ENCODE measurements at regions not wholly inside any gene's neighbourhood (a gene's known extent, or its start where the extent isn't known, plus 50 kb on each side); places are given as distances from the start of the nearest gene placed in this dataset.

- 0 out of 4 replicates have a peak, but pooled peaks cover 0 to 4% of the 10 kb centered on the region in 2 experiments for H3K4me1 Mint-ChIP-seq
- Histone ChIP-seq H3K27me3 (ENCODE audit: insufficient read depth, low read length) (no peaks in the 10 kb centered on the region), H3T11ph (ENCODE audit: low read length) (no peak overlapping the region), H4K20me1 (ENCODE audit: control insufficient read depth, insufficient read depth, insufficient read length) (no peaks in the 10 kb centered on the region), H3K14ac (ENCODE audit: insufficient read depth, low read length) (no peak overlapping the region), H3K9ac (ENCODE audit: extremely low read depth, insufficient read length, low read length) (no peak overlapping the region), H3K27ac (ENCODE audit: insufficient read length, low read depth, low read length) (no peak overlapping the region), H3K4ac (ENCODE audit: low read depth, low read length) (no peak overlapping the region), H3K23me2 (ENCODE audit: insufficient read length, low read depth, low read length, poor library complexity, severe bottlenecking) (no peaks in the 10 kb centered on the region), H2BK12ac (ENCODE audit: insufficient read length, low read depth, low read length) (no peak overlapping the region), H4K5ac (ENCODE audit: insufficient read length, low read depth, low read length) (no peak overlapping the region), H3K9me3 (ENCODE audit: control insufficient read depth, low read depth, low read length) (no peaks in the 10 kb centered on the region), H2BK5ac (ENCODE audit: insufficient read length, low read length) (no peak overlapping the region), H3K4me1 (ENCODE audit: insufficient read depth, low read length) (no peaks in the 10 kb centered on the region), H3K79me1 (ENCODE audit: insufficient read depth, low read depth, low read length, poor library complexity, severe bottlenecking) (no peaks in the 10 kb centered on the region), H4K91ac (ENCODE audit: insufficient read length, low read depth, low read length) (no peak overlapping the region), H2BK120ac (ENCODE audit: low read depth, low read length, poor library complexity, severe bottlenecking) (no peak overlapping the region), H2BK20ac (ENCODE audit: low read depth, low read length, poor library complexity, severe bottlenecking) (no peak overlapping the region), H3K4me2 (ENCODE audit: insufficient read depth, insufficient read length, low read length) (no peak overlapping the region), H3K18ac (ENCODE audit: insufficient read length, low read depth, low read length) (no peak overlapping the region), H3K79me2 (ENCODE audit: insufficient read depth, low read length) (no peaks in the 10 kb centered on the region), H2AFZ (ENCODE audit: low read length) (no peak overlapping the region), H2BK15ac (ENCODE audit: low read depth, low read length) (no peak overlapping the region), H3K23ac (ENCODE audit: insufficient read length, low read depth, low read length) (no peak overlapping the region), H4K8ac (replicated peaks; ENCODE audit: insufficient read length, low read depth, low read length) (no peak overlapping the region), H3K56ac (ENCODE audit: insufficient read length, low read depth, low read length) (no peak overlapping the region), H2AK5ac (ENCODE audit: insufficient read length, low read length) (no peak overlapping the region)
- peaks cover 2% of the 10 kb centered on the region; the same call in 1 of the 2 replicates for H3K27me3 Mint-ChIP-seq (ENCODE audit: low read depth)
- peaks cover 5 to 9% (median 8%) of the 10 kb centered on the region in 3 experiments; a peak in 5 of 7 replicates for H3K36me3 Mint-ChIP-seq (ENCODE audit: insufficient read depth in 1 of 3, low read depth in 3 of 3)
- H3K9me3 Mint-ChIP-seq: peaks cover 10 to 13% of the 10 kb centered on the region in 2 experiments; a peak in 4 of 5 replicates
- no peak for DNase-seq
- no peak overlapping the region for H3K27ac Mint-ChIP-seq
- TF ChIP-seq, protein P1, sequence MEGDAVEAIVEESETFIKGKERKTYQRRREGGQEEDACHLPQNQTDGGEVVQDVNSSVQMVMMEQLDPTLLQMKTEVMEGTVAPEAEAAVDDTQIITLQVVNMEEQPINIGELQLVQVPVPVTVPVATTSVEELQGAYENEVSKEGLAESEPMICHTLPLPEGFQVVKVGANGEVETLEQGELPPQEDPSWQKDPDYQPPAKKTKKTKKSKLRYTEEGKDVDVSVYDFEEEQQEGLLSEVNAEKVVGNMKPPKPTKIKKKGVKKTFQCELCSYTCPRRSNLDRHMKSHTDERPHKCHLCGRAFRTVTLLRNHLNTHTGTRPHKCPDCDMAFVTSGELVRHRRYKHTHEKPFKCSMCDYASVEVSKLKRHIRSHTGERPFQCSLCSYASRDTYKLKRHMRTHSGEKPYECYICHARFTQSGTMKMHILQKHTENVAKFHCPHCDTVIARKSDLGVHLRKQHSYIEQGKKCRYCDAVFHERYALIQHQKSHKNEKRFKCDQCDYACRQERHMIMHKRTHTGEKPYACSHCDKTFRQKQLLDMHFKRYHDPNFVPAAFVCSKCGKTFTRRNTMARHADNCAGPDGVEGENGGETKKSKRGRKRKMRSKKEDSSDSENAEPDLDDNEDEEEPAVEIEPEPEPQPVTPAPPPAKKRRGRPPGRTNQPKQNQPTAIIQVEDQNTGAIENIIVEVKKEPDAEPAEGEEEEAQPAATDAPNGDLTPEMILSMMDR (conservative IDR thresholded peaks at IDR 0.05): no peak
- no peak overlapping the region for H3K4me3 Mint-ChIP-seq
- WGBS (ENCODE audit: extremely low coverage, insufficient read length, low lambda C conversion rate): no CpG with 5 or more reads among the region's 3 CpGs
Measured at GRCh38 chr14:25226214-25226613, 176.3 kb upstream of the STXBP6 start.
